ENCODE measurements at regions not wholly inside any gene's neighbourhood (a gene's known extent, or its start where the extent isn't known, plus 50 kb on each side); places are given as distances from the start of the nearest gene placed in this dataset.

GRCh38 chr4:165610679-165611437, 232.1 kb downstream of the CPE start:
- DNase-seq (ENCODE audit: low read depth, low spot score): no peak

DNA sequence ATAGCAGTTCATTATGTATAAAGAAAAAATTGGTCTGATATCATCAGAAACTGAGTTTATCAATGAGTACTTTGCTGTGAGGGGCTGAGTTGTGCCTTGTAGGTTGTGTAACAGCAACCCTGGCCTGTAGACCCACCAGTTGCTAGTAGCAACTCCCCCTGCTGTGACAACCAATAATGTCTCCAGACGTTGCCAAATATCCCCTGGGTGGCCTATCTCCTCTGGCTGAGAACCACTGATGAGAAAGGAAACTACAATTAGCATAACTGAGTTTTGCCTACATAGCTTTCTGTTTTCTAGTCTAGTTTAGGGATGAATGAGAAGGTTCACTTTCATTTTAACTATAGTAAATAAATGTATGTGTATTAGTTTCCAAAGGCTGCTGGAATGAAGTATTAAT, 234.1 kb downstream of the CPE start:
- no peak for DNase-seq (ENCODE audit: low read depth, low spot score)

GRCh38 chr4:165613581-165613980, 234.8 kb downstream of the CPE start:
- DNase-seq (ENCODE audit: low read depth, low spot score): no peak

- no peak for DNase-seq (ENCODE audit: low read depth, low spot score)
These were observed 242.1 kb downstream of the CPE start for GRCh38 chr4:165620913-165621312.

GRCh38 chr4:165621983-165622382, 243.2 kb downstream of the CPE start:
- no peak for DNase-seq (ENCODE audit: low read depth, low spot score)

DNA sequence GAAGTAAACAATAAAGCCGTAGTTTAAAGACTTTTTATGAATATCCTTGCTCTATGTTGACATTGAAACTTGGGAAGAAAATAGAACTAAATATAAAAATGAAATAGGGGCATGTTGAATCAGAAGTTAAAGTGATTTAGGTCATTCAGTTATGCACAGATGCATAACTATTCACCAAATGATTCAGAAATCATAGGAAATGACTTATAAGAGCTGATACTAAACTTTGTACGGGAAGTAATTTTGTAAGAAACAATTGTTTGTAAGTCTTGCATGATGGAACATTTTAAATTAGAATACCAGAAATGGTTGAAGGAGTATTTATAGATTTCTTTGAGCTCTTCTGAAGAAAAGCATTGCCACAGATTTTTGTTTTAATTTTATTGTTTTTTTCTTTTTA, 246.5 kb downstream of the CPE start:
- DNase-seq (ENCODE audit: low read depth, low spot score): no peak

DNA sequence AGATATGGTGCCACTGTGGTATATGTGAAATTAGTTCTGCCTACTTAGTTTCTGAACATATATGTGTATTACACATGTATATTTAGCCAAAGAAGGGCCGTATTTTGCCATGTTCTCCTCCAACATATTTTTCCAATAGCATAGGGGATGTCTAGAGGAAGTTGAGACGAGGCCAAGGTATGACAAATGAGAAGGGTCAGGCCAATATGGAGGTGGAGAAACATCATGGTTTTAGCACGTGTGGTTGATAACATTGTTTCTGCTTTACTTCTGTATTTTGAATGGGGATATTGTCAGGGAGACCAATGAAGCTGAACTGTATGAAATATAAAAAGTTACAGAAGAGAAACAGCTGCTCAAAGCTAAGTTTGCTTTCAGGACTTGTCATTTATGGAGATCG, 246.7 kb upstream of the TLL1 start:
- DNase-seq (ENCODE audit: low read depth, low spot score): no peak

DNA sequence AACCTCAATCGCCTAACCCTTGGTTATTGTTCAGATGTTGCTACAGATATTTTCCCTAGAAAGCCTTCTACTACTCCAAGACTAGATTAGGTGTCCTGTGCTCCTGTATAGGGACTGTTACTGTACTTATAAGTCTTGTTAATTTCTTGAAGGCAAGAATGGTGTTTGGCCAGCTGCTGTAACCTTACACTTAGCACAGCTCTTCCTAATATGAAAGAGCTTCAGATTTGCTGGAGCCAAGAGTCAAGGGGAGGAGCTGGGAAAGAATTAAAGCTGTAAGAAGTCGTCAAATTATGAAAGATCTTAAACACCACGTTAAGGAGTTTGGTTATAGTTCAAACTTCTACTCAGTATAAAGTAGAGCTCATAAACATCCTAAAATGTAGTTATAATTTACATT, 245.9 kb upstream of the TLL1 start:
- no peak for DNase-seq (ENCODE audit: low read depth, low spot score)

DNA sequence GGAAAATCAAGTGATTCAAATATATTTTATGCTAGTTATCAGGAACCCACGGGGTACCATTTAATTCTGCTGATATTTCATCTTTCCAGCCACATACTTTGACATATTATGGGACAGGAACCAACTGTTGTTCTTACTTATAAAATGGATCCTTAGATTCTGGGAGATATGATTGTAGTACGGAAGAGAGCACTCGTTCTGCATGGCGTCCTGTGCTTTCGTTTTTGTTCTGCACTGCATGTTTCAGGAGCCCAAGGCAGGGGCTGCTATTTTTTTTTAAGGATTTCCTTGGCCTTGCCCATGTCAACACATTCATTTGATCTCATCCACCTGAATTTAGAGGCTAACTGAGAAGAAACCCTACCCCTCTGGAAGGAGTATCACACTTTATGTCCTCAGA, 245.5 kb upstream of the TLL1 start:
- DNase-seq (ENCODE audit: low read depth, low spot score): no peak

- no peak for DNase-seq (ENCODE audit: low read depth, low spot score)
These were observed 244.5 kb upstream of the TLL1 start for GRCh38 chr4:165628572-165628971.

- no peak for DNase-seq (ENCODE audit: low read depth, low spot score)
These were observed 242.4 kb upstream of the TLL1 start for GRCh38 chr4:165630671-165631070.

GRCh38 chr4:165631208-165631894, 241.7 kb upstream of the TLL1 start:
- DNase-seq (ENCODE audit: low read depth, low spot score): no peak

DNA sequence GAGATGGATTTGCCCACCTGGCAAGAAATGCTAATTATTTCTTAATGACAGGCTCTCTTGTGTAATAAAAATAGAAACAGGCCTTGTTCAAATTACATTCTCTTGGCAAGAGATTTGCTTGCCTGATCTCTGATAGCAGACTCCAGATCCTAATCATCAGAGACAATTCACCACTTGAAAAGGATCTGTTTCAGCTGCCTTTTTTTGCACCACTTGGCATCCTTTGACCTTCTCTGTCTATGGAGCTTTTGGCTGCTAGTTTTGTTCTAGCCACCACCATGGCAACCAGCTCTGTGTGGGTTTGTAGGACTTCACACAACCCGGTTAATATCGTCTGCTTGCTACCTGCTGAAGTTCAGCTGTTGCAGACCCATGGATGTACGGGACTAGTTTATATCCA, 241.1 kb upstream of the TLL1 start:
- DNase-seq (ENCODE audit: low read depth, low spot score): no peak

GRCh38 chr4:165634766-165635165, 238.3 kb upstream of the TLL1 start:
- no peak for DNase-seq (ENCODE audit: low read depth, low spot score)

DNA sequence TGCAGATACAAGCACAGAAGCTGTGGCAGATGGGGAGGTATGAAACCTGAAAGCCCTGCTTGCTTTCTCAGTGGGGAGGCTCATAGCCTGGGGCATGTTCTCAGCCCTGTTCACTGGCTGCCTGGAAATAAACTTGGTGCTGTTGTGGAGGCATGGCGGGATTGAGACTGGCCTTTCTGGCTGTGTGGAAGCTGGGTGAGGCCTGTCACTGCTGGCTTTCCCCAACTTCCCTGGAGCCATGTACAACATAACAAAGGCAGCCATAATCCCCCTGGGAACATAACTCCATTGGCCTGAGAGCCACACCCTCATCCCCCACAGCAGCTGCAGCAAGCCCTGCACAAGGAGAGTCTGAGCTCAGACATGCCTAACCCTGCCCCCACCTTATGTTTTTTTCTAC, 237.7 kb upstream of the TLL1 start:
- DNase-seq (ENCODE audit: low read depth, low spot score): peak; percentile 91

DNA sequence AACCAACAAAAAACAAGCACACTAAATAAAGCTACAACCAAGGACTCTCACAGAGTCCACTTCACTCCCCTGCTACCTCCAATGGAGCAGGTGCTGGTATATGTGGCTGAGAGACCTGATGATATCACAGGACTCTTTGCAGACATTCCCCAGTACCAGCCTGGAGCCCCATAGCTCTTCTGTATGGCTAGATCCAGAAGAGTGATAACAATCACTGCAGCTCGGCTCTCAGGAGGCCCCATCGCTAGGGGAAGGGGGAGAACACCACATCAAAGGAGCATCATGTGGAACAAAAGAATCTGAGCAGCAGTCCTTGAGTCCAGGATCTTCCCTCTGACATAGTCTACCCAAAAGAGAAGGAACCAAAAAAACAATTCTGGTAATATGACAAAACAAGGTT, 237.1 kb upstream of the TLL1 start:
- DNase-seq (ENCODE audit: low read depth, low spot score): peak; percentile 44

DNA sequence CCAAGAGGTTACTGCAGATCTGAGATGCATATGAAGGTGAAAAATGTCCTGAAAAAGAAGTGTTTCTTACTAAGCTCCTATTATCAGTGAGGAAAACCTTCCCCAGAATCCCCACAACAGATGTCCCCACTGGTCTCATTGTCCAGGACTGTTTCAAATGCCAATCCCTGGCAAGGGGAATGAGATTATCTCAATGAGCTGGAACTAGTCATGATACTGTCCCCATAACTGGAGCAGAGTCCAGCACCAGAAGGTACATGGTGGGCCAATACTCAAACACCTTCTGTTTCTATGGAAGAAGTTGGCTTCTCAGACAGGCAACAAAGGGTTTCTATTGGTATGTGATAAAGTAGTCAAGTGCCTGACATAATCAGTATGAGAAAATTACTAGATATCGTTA, 221.1 kb upstream of the TLL1 start:
- DNase-seq (ENCODE audit: low read depth, low spot score): no peak

GRCh38 chr4:165654556-165654955, 218.5 kb upstream of the TLL1 start:
- DNase-seq (ENCODE audit: low read depth, low spot score): no peak

DNA sequence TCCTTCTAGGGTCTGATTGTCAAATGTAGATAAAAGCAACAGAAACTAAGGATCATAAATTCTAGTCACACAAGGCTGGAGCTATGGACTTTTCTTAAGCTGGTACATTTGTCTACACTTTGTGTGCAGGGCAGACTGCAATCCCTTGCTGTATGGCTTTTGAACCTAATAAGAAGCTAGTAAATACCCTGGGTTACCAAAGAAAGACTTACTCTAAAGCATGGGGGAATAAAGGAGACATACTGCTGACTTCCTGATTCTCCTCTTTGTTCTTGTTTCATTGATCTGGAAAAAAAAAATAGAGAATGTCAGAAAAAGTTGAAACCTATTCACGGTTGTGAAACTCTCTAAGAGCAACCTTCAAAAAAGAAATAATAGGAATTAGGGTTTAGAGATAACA, 216.6 kb upstream of the TLL1 start:
- DNase-seq (ENCODE audit: low read depth, low spot score): no peak

GRCh38 chr4:165656829-165657490, 216.1 kb upstream of the TLL1 start:
- no peak for DNase-seq (ENCODE audit: low read depth, low spot score)

DNA sequence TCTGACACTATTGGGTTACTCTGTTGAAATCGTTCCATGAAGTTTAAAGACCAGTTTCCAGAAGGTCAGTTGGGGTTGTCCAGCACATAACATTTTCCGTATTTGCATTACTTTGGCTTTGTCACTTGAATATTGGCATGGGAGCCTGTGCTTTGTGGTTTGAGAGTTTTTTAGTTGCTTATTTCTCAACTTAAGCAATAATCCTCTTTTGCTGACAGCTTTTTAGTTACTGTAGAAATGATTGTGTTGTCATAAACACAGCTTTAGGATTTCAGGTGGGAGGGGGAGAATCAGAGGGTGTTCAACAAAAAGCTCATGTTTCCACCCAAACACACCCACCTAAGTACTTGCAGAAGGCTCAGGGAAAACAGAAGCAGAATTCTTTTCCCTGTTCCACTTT, 210.7 kb upstream of the TLL1 start:
- no peak for DNase-seq (ENCODE audit: low read depth, low spot score)

DNA sequence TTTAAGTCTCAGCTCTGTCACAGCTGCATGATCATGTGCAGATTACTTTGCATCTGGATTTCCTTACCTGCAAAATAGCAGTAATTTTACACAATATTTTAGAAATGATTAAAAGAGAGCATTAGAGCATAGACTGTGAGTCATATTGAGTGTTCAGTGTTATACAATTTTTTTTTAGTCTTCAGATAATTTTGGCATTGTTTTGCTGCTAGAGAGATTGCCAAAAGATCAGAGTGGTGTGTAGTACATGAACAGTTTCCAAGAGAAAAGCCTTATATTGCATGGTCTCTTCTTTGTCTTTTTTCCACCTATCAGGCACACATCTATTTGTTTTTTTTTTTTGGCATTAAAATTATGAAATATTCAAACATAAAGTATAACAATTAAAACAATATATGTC, 209.6 kb upstream of the TLL1 start:
- no peak for DNase-seq (ENCODE audit: low read depth, low spot score)

DNA sequence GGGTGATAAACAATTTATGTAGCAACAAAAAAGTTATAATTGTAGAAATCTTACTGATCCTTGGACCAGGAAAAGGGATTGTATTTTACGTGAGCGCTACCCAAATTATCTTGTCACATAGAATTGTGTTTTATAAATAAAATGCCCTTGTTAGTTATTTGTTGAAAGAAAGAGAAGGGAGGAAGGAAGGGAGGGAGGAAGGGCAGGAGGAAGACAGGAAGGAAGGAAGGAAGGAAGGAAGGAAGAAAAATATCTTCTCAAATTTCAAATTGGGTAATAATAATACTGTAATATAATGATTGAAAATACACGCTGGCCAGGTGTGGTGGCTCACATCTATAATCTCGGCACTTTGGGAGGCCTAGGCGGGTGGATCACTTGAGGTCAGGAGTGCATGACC, 206.2 kb upstream of the TLL1 start:
- no peak for DNase-seq (ENCODE audit: low read depth, low spot score)
